ENCODE measurements at regions not wholly inside any gene's neighbourhood (a gene's known extent, or its start where the extent isn't known, plus 50 kb on each side); places are given as distances from the start of the nearest gene placed in this dataset.

- no peak for DNase-seq
- Histone ChIP-seq H3K36me3 (no peaks in the 10 kb centered on the region), H3K4me3 (no peak overlapping the region), H3K27ac (no peak overlapping the region), H3K4me1 (ENCODE audit: insufficient read depth) (no peaks in the 10 kb centered on the region), H3K9me3 (no peaks in the 10 kb centered on the region), H3K27me3 (no peaks in the 10 kb centered on the region)
- 73 to 81% (median 80%) methylated on average over 2 of the region's 2 CpGs for WGBS, 3 donors
- intact Hi-C loops (cut with DNase I): no loop called here
- TF ChIP-seq CTCF (IDR thresholded peaks at IDR 0.05) (no peak), POLR2A (IDR thresholded peaks at IDR 0.05) (no peak), EP300 (IDR thresholded peaks at IDR 0.05) (no peak)
Measured at GRCh38 chr17:70345061-70345460, 175.7 kb downstream of the KCNJ2 start.

- Histone ChIP-seq H3K27ac (no peak overlapping the region), H3K9me3 (no peaks in the 10 kb centered on the region), H3K36me3 (no peaks in the 10 kb centered on the region), H3K4me3 (no peak overlapping the region), H3K27me3 (no peaks in the 10 kb centered on the region), H3K4me1 (ENCODE audit: insufficient read depth) (no peaks in the 10 kb centered on the region)
- intact Hi-C loops (cut with DNase I): no loop called here
- TF ChIP-seq EP300 (IDR thresholded peaks at IDR 0.05) (no peak), POLR2A (IDR thresholded peaks at IDR 0.05) (no peak), CTCF (IDR thresholded peaks at IDR 0.05) (no peak)
- 83 to 91% (median 84%) methylated on average over 3 of the region's 3 CpGs for WGBS, 3 donors
- DNase-seq: no peak
Measured at GRCh38 chr17:70352834-70353233, 183.5 kb downstream of the KCNJ2 start.

GRCh38 chr17:70353408-70354092, 184.2 kb downstream of the KCNJ2 start:
- H3K36me3 ChIP-seq: no peaks in the 10 kb centered on the region
- whole genome bisulfite sequencing, 3 donors: 77 to 86% (median 82%) methylated on average over 2 of the region's 2 CpGs
- H3K4me1 ChIP-seq (ENCODE audit: insufficient read depth): no peaks in the 10 kb centered on the region
- no peak overlapping the region for H3K4me3 ChIP-seq
- no peak overlapping the region for H3K27ac ChIP-seq
- H3K27me3 ChIP-seq: no peaks in the 10 kb centered on the region
- H3K9me3 ChIP-seq: no peaks in the 10 kb centered on the region
- no peak for DNase-seq
- intact Hi-C loops (cut with DNase I): no loop called here
- TF ChIP-seq POLR2A (IDR thresholded peaks at IDR 0.05) (no peak), EP300 (IDR thresholded peaks at IDR 0.05) (no peak), CTCF (IDR thresholded peaks at IDR 0.05) (no peak)

- 82 to 83% (median 83%) methylated on average over 2 of the region's 2 CpGs for WGBS, 3 donors
Measured at GRCh38 chr17:70355185-70355584, 185.9 kb downstream of the KCNJ2 start.

More at GRCh38 chr17:70355185-70355584, 185.9 kb downstream of the KCNJ2 start:
- Histone ChIP-seq H3K4me3 (no peak overlapping the region), H3K36me3 (no peaks in the 10 kb centered on the region), H3K4me1 (ENCODE audit: insufficient read depth) (no peaks in the 10 kb centered on the region), H3K27ac (no peak overlapping the region), H3K9me3 (no peaks in the 10 kb centered on the region), H3K27me3 (no peaks in the 10 kb centered on the region)
- no peak for DNase-seq
- TF ChIP-seq CTCF (IDR thresholded peaks at IDR 0.05): no peak
- TF ChIP-seq POLR2A (IDR thresholded peaks at IDR 0.05): no peak
- no peak for TF ChIP-seq EP300 (IDR thresholded peaks at IDR 0.05)
- intact Hi-C loops (cut with DNase I): no loop called here

Data from ovary (tissue), 7 donors.